GM13976 (cell line): ENCODE measurements at regions not wholly inside any gene's neighbourhood (a gene's known extent, or its start where the extent isn't known, plus 50 kb on each side); places are given as distances from the start of the nearest gene placed in this dataset.

ENCODE experiments used
- DNase-seq: peaks from one replicate; pipeline ENCODE4 v3.0.0; 2012; ENCODE audit warnings: low spot score
- in situ Hi-C: fragments of 300-500 bp; cut with MboI; formaldehyde crosslinking; loops from one replicate; pipeline ENCODE4 v1.12.0; 2022; ENCODE audit warnings: low sequenced_read_pairs, mixed read lengths, inconsistent platforms; ENCODE audit not compliant: unreplicated experiment
- TF ChIP-seq, protein P1 (sequence below): IDR thresholded peaks from 2 replicates; pipeline ENCODE4 v1.5.1; 2012; ENCODE audit warnings: borderline replicate concordance, mild to moderate bottlenecking; ENCODE audit not compliant: insufficient read depth; ENCODE audit errors: extremely low read depth, missing control alignments, control extremely low read depth

DNA sequence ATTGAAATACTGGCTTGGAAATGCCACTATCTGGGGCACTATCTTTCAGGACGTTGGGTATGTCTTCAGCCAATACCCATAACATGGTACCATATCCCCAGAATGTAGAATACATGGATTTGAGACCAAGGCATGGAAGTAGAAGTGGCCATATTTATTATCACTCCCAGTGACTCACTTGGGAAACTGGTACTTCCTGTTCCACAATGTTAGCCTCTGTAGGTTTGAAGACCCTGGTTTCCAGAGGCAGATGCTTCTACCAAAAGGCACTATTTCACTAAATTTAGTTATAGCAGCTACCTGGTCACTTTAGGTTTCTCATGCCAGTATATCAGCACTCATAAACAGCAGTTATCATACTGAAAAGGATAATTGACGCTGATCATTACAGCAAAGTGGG, 184.2 kb downstream of the CCDC71L start:
- no peak for DNase-seq
- in situ Hi-C loops = no loop called here
- TF ChIP-seq, protein P1, sequence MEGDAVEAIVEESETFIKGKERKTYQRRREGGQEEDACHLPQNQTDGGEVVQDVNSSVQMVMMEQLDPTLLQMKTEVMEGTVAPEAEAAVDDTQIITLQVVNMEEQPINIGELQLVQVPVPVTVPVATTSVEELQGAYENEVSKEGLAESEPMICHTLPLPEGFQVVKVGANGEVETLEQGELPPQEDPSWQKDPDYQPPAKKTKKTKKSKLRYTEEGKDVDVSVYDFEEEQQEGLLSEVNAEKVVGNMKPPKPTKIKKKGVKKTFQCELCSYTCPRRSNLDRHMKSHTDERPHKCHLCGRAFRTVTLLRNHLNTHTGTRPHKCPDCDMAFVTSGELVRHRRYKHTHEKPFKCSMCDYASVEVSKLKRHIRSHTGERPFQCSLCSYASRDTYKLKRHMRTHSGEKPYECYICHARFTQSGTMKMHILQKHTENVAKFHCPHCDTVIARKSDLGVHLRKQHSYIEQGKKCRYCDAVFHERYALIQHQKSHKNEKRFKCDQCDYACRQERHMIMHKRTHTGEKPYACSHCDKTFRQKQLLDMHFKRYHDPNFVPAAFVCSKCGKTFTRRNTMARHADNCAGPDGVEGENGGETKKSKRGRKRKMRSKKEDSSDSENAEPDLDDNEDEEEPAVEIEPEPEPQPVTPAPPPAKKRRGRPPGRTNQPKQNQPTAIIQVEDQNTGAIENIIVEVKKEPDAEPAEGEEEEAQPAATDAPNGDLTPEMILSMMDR = no peak

DNA sequence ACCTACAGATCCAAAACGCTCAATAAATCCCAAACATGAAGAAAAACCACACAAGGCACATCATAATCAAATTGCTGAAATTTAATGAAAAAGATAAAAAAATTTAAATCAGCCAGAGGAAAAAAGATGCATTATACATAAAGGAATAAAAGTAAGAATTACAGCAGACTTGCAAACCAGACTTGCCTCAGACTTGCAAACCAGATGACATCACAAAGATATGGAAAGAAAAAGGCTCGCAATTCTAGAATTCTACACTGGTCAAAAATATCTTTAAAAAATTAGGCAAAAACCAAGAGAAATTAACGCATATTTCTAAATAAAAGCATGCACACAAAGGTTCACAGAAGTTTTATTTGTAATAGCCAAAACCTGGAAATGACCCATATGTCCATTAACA, 188.0 kb upstream of the NAMPT start:
- in situ Hi-C loops = loop anchor here (25.0 kb wide), 1 partner anchor 410 kb away; no protein-coding TSS in a partner anchor
- TF ChIP-seq, protein P1 = no peak
- no peak for DNase-seq

DNA sequence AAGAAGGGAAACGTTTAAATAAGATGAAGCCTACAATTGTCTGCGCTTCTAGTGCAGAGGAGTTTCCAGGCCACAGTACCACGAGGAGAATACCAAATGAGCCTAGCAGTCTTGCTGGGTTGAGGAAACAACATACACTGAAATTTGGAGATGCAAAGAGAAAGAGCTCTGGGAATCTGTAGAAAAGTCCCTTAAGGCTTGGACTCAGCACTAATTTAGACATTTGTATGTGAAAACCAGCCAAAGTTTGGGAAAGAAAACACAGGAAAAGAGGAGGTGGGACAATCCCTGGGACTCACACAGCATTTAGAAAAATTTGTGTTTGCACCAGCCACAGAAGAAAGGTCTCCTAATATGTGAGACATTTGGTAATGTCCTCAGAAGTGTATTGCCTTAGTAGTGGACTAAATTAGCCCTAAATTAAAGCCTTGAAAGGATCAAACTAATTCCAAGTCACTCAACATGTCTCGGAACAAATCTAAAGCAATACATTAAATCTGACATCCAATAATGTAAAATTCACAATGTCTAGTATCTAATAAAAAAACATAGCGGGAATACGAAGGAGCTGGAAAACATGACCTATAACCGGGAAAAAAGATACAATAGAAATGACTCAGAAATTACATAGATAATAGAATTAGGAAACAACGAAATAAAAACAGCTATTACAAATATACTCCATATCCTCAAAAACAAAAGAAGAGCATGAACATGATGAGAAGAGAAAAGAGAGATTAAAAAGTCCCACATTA, 187.1 kb upstream of the NAMPT start:
- DNase-seq = no peak
- in situ Hi-C loops = loop anchor here (25.0 kb wide), 1 partner anchor 410 kb away; no protein-coding TSS in a partner anchor
- TF ChIP-seq, protein P1 = no peak

DNA sequence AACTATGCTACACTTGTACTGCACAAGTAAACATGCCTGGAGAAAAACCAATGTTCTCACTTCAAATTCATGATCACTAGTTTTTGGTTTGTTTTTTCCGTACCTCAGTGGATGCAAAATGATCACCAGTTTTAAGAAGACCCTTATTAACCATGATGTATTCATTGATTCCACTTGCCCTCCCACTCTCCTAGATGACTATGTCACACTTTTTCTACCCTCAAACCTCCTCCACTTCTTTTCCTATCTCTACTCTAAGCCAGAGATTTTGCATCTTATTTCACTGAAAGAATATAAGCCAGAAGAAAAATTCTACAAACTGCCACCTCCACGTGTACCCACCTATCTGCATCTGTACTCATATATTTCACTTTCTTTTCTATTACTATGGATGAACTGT, 186.2 kb upstream of the NAMPT start:
- DNase-seq = no peak
- in situ Hi-C loops = loop anchor here (25.0 kb wide), 1 partner anchor 409 kb away; no protein-coding TSS in a partner anchor
- TF ChIP-seq, protein P1 = no peak

DNA sequence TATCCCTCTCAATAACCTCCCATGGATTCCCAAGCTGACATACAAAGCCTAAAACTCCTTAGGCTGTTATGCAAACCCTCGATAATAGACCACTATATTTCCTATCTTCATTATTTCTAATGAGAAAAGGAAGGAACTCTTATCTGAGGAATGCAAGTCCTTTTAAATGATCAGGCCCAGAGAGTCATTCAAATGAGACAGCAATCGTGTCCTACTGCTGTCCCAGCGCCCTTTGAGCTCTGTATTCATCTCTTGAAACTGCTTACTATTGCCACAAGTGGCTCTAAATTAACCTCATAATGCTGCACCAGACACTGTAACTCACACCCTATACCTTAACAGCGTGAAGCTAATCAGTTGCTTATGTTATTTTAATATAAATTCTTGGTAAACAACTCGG, 182.1 kb upstream of the NAMPT start:
- in situ Hi-C loops = loop anchor here (25.0 kb wide), 1 partner anchor 405 kb away; no protein-coding TSS in a partner anchor
- DNase-seq = no peak
- TF ChIP-seq, protein P1 = no peak

DNA sequence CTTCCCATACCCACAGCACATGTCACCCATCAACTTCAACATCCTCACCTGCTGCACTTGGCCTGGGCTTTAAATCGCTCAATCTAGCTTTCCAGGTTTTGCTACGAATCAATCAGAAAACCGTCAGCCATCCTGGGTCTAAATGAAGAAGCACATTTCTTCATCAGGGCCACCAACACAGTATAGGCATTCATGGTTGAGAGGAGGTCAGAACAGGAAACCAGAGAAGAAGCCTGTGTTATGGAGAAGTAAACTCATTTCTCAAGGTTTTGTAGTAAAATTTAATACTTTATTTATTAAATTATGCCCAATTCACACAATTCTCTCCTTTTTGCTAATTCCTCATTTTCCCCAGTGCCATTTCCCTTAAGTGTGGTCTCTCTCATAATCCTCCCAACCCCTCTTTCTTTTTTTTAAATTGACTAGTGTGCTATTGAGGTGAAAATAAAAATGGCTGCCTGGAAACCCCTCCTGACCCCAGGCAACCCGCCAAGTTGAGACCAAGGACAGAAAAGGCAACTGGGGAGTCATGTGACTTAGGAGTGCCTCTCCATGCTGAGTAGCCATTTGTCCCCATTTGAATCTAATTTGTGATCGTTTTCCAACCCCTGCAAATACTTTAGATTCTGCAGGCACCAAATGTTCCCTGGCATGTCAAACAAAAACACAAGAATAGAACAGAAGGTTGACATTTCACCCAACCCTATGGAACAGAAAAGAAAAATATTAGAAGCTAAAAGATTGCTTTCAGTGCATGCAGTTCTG, 181.1 kb upstream of the NAMPT start:
- no peak for DNase-seq
- in situ Hi-C loops = loop anchor here (25.0 kb wide), 1 partner anchor 404 kb away; no protein-coding TSS in a partner anchor
- TF ChIP-seq, protein P1 = no peak
